ENCODE measurements at regions not wholly inside any gene's neighbourhood (a gene's known extent, or its start where the extent isn't known, plus 50 kb on each side); places are given as distances from the start of the nearest gene placed in this dataset.

DNA sequence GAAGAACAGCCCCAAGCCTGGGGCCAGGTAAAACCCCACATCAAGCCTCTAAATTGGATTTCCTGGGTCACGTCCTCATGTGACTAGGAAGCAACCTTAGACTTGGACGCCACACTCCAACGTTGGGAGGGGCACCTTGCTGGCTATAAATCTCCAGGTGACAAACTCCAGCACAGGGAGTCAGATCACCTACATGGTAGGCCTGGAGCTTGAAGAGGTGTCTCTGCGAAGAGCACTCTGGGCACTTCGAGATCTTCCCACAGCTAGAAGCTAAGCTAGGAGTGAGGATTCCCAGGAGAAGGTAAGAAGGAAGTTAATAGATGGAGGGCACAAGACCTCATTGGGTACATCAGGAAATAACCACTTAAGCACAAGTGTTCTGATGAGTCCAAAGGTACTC lies 77.1 kb upstream of the GNAZ start:
- no peak for DNase-seq (ENCODE audit: low spot score)
- Histone ChIP-seq H3K23ac (ENCODE audit: low read depth, low read length, poor library complexity) (peak overlapping the region; percentile 4), H2BK5ac (ENCODE audit: low read length) (no peak overlapping the region), H3K9me3 (replicated peaks in 1 of 2; ENCODE audit: control insufficient read depth in 2 of 2, insufficient read depth in 1 of 2, low read depth in 1 of 2, low read length in 2 of 2) (peaks cover 4 to 6% of the 10 kb centered on the region in 2 donors), H3K18ac (ENCODE audit: low read length) (no peak overlapping the region), H3K9ac (ENCODE audit: low read depth, low read length, poor library complexity) (no peak overlapping the region), H3K79me1 (ENCODE audit: low read depth, low read length) (no peaks in the 10 kb centered on the region), H2BK120ac (ENCODE audit: low read depth, low read length) (no peak overlapping the region), H4K8ac (ENCODE audit: low read depth, low read length) (no peak overlapping the region), H3K4me3 (ENCODE audit: low read length in 2 of 2) (no peak overlapping the region), H3K4me2 (ENCODE audit: insufficient read depth, low read length, poor library complexity, severe bottlenecking) (no peak overlapping the region), H2BK15ac (ENCODE audit: low read length) (no peak overlapping the region), H3K27me3 (ENCODE audit: control insufficient read depth in 3 of 3, insufficient read depth in 3 of 3, low read depth in 1 of 3, low read length in 3 of 3) (no peaks in the 10 kb centered on the region), H3K4me1 (ENCODE audit: control insufficient read depth in 2 of 2, insufficient read depth in 1 of 2, low read depth in 1 of 2, low read length in 2 of 2) (no peaks in the 10 kb centered on the region), H2AFZ (ENCODE audit: low read length) (no peak overlapping the region), H3K36me3 (replicated peaks in 1 of 2; ENCODE audit: control insufficient read depth in 2 of 2, insufficient read depth in 2 of 2, low read length in 2 of 2) (no peaks in the 10 kb centered on the region), H3K4ac (ENCODE audit: low read length) (no peak overlapping the region), H4K91ac (ENCODE audit: low read depth, low read length, poor library complexity) (no peak overlapping the region), H3K27ac (replicated peaks; ENCODE audit: low read length) (no peak overlapping the region), H2AK5ac (ENCODE audit: low read depth, low read length) (no peak overlapping the region), H3K14ac (ENCODE audit: low read length) (no peak overlapping the region), H2BK12ac (ENCODE audit: low read length) (no peak overlapping the region)
- no CpG with 5 or more reads among the region's 5 CpGs for WGBS, 2 donors (ENCODE audit: extremely low coverage in 2 of 2, insufficient read length in 2 of 2, insufficient replicate concordance in 1 of 2)

DNA sequence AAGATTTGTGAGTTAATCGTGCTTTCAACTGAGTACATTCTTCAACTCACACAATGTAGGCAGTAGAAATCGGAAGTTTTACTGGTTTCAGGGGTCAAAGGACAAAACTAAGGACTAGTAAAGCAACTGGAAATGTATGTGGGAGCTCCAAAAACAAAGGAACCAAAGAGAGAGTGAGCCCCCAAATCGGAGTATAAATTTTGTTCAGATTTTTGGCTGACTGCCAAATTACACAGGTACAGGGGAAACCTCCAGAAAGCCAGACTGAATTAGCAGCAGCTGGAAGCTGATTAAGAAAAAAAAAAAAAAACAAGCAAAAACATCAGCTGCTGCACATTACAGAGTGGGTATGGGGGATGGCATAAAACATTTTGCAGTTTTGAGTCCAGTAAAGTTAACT lies 75.2 kb upstream of the GNAZ start:
- no peak for DNase-seq (ENCODE audit: low spot score)

DNA sequence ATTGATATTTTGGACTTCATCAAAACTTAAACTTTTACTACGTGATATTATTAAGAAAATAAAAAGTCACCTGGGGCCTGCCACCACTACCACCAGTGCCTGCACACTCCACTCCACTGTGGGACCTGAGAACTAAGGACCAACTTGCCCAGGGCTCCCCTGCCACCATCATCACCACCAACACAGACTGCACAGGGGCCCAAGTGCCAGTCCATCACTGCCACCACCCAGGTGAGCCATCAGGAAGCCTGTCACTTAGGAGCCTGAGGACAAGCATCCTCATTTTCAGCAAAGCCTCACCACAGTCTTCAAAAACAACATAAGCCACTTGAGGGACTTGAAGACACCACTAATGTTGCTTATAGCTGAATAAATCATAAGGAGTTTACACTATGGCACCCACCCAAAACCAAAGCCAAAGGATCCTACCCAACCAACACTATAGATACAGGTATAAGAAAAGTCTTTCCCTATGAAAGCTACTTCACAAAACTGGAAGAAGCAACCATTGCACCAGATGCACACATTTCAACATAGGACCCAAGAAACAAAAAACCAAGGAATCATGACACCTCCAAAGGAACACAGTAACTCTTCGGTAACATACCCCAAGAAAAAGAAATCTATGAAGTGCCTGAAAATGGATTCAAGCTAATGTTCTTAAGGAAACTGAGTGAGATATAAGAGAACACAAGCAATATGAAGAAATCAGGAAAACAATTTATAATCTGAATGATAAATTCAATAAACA lies 73.6 kb upstream of the GNAZ start:
- no CpG with 5 or more reads among the region's 2 CpGs for WGBS, 2 donors (ENCODE audit: extremely low coverage in 2 of 2, insufficient read length in 2 of 2, insufficient replicate concordance in 1 of 2)
- H3K23ac ChIP-seq (ENCODE audit: low read depth, low read length, poor library complexity): no peak overlapping the region
- no peak overlapping the region for H3K4me2 ChIP-seq (ENCODE audit: insufficient read depth, low read length, poor library complexity, severe bottlenecking)
- H3K14ac ChIP-seq (ENCODE audit: low read length): no peak overlapping the region
- H3K9ac ChIP-seq (ENCODE audit: low read depth, low read length, poor library complexity): no peak overlapping the region
- H2BK15ac ChIP-seq (ENCODE audit: low read length): no peak overlapping the region
- no peak overlapping the region for H2AFZ ChIP-seq (ENCODE audit: low read length)
- no peak overlapping the region for H2AK5ac ChIP-seq (ENCODE audit: low read depth, low read length)
- H3K27me3 ChIP-seq (ENCODE audit: control insufficient read depth in 3 of 3, insufficient read depth in 3 of 3, low read depth in 1 of 3, low read length in 3 of 3): no peaks in the 10 kb centered on the region
- H3K79me1 ChIP-seq (ENCODE audit: low read depth, low read length): no peaks in the 10 kb centered on the region
- no peak for DNase-seq (ENCODE audit: low spot score)
- no peak overlapping the region for H3K27ac ChIP-seq (replicated peaks; ENCODE audit: low read length)
- H3K4me1 ChIP-seq (ENCODE audit: control insufficient read depth in 2 of 2, insufficient read depth in 1 of 2, low read depth in 1 of 2, low read length in 2 of 2): no peaks in the 10 kb centered on the region
- no peak overlapping the region for H4K91ac ChIP-seq (ENCODE audit: low read depth, low read length, poor library complexity)
- peaks cover 4 to 6% of the 10 kb centered on the region in 2 donors for H3K9me3 ChIP-seq (replicated peaks in 1 of 2; ENCODE audit: control insufficient read depth in 2 of 2, insufficient read depth in 1 of 2, low read depth in 1 of 2, low read length in 2 of 2)
- H3K36me3 ChIP-seq (replicated peaks in 1 of 2; ENCODE audit: control insufficient read depth in 2 of 2, insufficient read depth in 2 of 2, low read length in 2 of 2): no peaks in the 10 kb centered on the region
- H2BK120ac ChIP-seq (ENCODE audit: low read depth, low read length): no peak overlapping the region
- no peak overlapping the region for H3K4ac ChIP-seq (ENCODE audit: low read length)
- H3K18ac ChIP-seq (ENCODE audit: low read length): no peak overlapping the region
- H3K4me3 ChIP-seq (ENCODE audit: low read length in 2 of 2): no peak overlapping the region
- no peak overlapping the region for H2BK5ac ChIP-seq (ENCODE audit: low read length)
- H4K8ac ChIP-seq (ENCODE audit: low read depth, low read length): no peak overlapping the region
- H2BK12ac ChIP-seq (ENCODE audit: low read length): no peak overlapping the region

More for the DNA sequence above, 75.2 kb upstream of the GNAZ start:
- no peaks in the 10 kb centered on the region for H3K27me3 ChIP-seq (ENCODE audit: control insufficient read depth in 3 of 3, insufficient read depth in 3 of 3, low read depth in 1 of 3, low read length in 3 of 3)
- no peak overlapping the region for H3K14ac ChIP-seq (ENCODE audit: low read length)
- H3K9ac ChIP-seq (ENCODE audit: low read depth, low read length, poor library complexity): no peak overlapping the region
- no CpG with 5 or more reads among the region's 3 CpGs for WGBS, 2 donors (ENCODE audit: extremely low coverage in 2 of 2, insufficient read length in 2 of 2, insufficient replicate concordance in 1 of 2)
- no peak overlapping the region for H2AFZ ChIP-seq (ENCODE audit: low read length)
- peaks cover 4 to 6% of the 10 kb centered on the region in 2 donors for H3K9me3 ChIP-seq (replicated peaks in 1 of 2; ENCODE audit: control insufficient read depth in 2 of 2, insufficient read depth in 1 of 2, low read depth in 1 of 2, low read length in 2 of 2)
- no peaks in the 10 kb centered on the region for H3K36me3 ChIP-seq (replicated peaks in 1 of 2; ENCODE audit: control insufficient read depth in 2 of 2, insufficient read depth in 2 of 2, low read length in 2 of 2)
- H2BK15ac ChIP-seq (ENCODE audit: low read length): no peak overlapping the region
- H3K4ac ChIP-seq (ENCODE audit: low read length): no peak overlapping the region
- no peak overlapping the region for H3K4me2 ChIP-seq (ENCODE audit: insufficient read depth, low read length, poor library complexity, severe bottlenecking)
- H2BK120ac ChIP-seq (ENCODE audit: low read depth, low read length): no peak overlapping the region
- H3K79me1 ChIP-seq (ENCODE audit: low read depth, low read length): no peaks in the 10 kb centered on the region
- H2BK12ac ChIP-seq (ENCODE audit: low read length): no peak overlapping the region
- H3K4me3 ChIP-seq (ENCODE audit: low read length in 2 of 2): no peak overlapping the region
- no peak overlapping the region for H2BK5ac ChIP-seq (ENCODE audit: low read length)
- H4K8ac ChIP-seq (ENCODE audit: low read depth, low read length): no peak overlapping the region
- no peaks in the 10 kb centered on the region for H3K4me1 ChIP-seq (ENCODE audit: control insufficient read depth in 2 of 2, insufficient read depth in 1 of 2, low read depth in 1 of 2, low read length in 2 of 2)
- no peak overlapping the region for H4K91ac ChIP-seq (ENCODE audit: low read depth, low read length, poor library complexity)
- no peak overlapping the region for H3K23ac ChIP-seq (ENCODE audit: low read depth, low read length, poor library complexity)
- H2AK5ac ChIP-seq (ENCODE audit: low read depth, low read length): no peak overlapping the region
- H3K27ac ChIP-seq (replicated peaks; ENCODE audit: low read length): no peak overlapping the region
- H3K18ac ChIP-seq (ENCODE audit: low read length): no peak overlapping the region

DNA sequence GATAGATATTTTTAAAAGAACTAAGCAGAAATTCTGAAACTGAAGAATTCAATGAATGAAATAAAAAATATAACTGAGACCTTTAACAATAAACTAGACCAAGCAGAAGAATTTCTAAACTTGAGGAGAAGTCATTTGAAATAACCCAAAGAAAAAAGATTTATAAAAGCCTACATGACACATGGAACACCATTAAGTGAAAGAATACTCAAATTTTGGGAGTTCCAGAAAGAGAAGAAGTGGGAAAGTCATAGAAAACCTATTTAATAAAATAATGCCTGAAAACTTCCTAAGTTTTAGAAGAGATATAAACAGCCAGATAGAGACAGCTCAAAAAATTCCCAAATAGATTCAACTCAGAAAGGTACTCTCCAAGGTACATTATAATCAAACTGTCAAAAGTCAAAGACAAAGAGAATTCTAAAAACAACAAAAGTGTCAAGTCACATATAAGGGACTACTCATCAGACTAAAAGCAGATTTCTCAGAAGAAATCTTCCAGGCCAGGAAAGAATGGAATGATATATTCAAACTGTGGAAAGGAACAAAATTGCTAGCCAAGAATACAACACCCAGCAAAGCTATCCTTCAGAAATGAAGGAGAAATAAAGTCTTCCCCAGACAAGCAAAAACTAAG lies 72.9 kb upstream of the GNAZ start:
- H2BK5ac ChIP-seq (ENCODE audit: low read length): no peak overlapping the region
- no peak overlapping the region for H3K14ac ChIP-seq (ENCODE audit: low read length)
- peaks cover 4 to 6% of the 10 kb centered on the region in 2 donors for H3K9me3 ChIP-seq (replicated peaks in 1 of 2; ENCODE audit: control insufficient read depth in 2 of 2, insufficient read depth in 1 of 2, low read depth in 1 of 2, low read length in 2 of 2)
- H3K9ac ChIP-seq (ENCODE audit: low read depth, low read length, poor library complexity): no peak overlapping the region
- no peak overlapping the region for H4K91ac ChIP-seq (ENCODE audit: low read depth, low read length, poor library complexity)
- H2AK5ac ChIP-seq (ENCODE audit: low read depth, low read length): no peak overlapping the region
- H3K18ac ChIP-seq (ENCODE audit: low read length): no peak overlapping the region
- no peak overlapping the region for H3K23ac ChIP-seq (ENCODE audit: low read depth, low read length, poor library complexity)
- H3K79me1 ChIP-seq (ENCODE audit: low read depth, low read length): no peaks in the 10 kb centered on the region
- no peak overlapping the region for H2BK15ac ChIP-seq (ENCODE audit: low read length)
- no peaks in the 10 kb centered on the region for H3K36me3 ChIP-seq (replicated peaks in 1 of 2; ENCODE audit: control insufficient read depth in 2 of 2, insufficient read depth in 2 of 2, low read length in 2 of 2)
- no peak for DNase-seq (ENCODE audit: low spot score)
- H3K27ac ChIP-seq (replicated peaks; ENCODE audit: low read length): no peak overlapping the region
- no peak overlapping the region for H4K8ac ChIP-seq (ENCODE audit: low read depth, low read length)
- H3K27me3 ChIP-seq (ENCODE audit: control insufficient read depth in 3 of 3, insufficient read depth in 3 of 3, low read depth in 1 of 3, low read length in 3 of 3): no peaks in the 10 kb centered on the region
- no peak overlapping the region for H3K4me2 ChIP-seq (ENCODE audit: insufficient read depth, low read length, poor library complexity, severe bottlenecking)
- H2AFZ ChIP-seq (ENCODE audit: low read length): no peak overlapping the region
- H3K4ac ChIP-seq (ENCODE audit: low read length): no peak overlapping the region
- H3K4me1 ChIP-seq (ENCODE audit: control insufficient read depth in 2 of 2, insufficient read depth in 1 of 2, low read depth in 1 of 2, low read length in 2 of 2): no peaks in the 10 kb centered on the region
- H2BK12ac ChIP-seq (ENCODE audit: low read length): no peak overlapping the region
- no peak overlapping the region for H3K4me3 ChIP-seq (ENCODE audit: low read length in 2 of 2)
- no peak overlapping the region for H2BK120ac ChIP-seq (ENCODE audit: low read depth, low read length)
